Kidney epithelial cell (primary cell): ENCODE measurements at regions not wholly inside any gene's neighbourhood (a gene's known extent, or its start where the extent isn't known, plus 50 kb on each side); places are given as distances from the start of the nearest gene placed in this dataset.

ENCODE experiments used
- DNase-seq: peaks from one replicate; pipeline ENCODE4 v3.0.0-alpha.2; 2010; ENCODE audit warnings: low read depth
- H3K27me3 ChIP-seq: 2 replicates; pipeline ENCODE4 v1.6.0; 2011; ENCODE audit warnings: low read length; ENCODE audit not compliant: control insufficient read depth, insufficient read depth
- H3K36me3 ChIP-seq: 2 replicates; pipeline ENCODE4 v1.5.1; 2011; ENCODE audit warnings: low read length; ENCODE audit not compliant: control insufficient read depth, insufficient read depth
- H3K4me3 ChIP-seq: 2 replicates; pipeline ENCODE4 v1.5.1; 2011; ENCODE audit warnings: low read depth, mild to moderate bottlenecking, control low read depth, low read length
- TF ChIP-seq, protein P1 (sequence below): IDR thresholded peaks from 2 replicates; pipeline ENCODE4 v1.5.1; 2011; ENCODE audit warnings: mild to moderate bottlenecking, moderate library complexity, low read length, control low read depth, inconsistent platforms; ENCODE audit not compliant: insufficient read depth, poor library complexity, severe bottlenecking

DNA sequence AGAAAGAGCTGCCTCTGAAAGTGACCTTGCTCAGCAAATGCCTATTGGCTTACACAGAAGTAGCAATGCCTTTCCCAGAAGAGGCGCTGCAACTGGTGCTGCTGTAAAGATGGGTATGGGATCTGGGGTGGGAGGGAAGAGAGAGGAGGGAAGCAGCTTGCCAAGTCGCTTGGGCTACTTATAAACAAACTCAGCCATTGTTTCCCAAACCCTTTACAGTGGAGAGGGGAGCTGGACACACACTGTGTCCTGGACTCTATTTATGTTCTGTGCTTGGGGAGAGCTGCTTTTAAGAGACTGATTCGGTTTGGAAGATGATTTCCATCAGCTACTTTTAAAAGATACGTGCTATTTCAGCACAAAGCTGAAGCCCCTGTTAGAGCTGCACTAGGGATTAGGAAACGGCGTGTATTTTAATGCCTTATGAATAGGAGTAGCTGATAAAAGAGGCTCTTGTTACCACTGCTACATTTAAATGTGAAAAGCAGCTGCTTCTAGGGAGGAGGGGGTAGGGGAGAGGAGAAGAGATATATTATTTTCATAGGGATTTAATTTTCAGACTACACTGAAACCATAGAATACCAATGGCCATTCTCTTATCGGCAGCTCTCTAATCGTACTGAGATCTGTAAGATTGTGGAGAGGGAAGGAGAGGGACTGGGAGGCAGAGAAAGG, 440.6 kb downstream of the MCTP2 start:
- Histone ChIP-seq H3K4me3 (no peak overlapping the region), H3K27me3 (no peaks in the 10 kb centered on the region), H3K36me3 (no peaks in the 10 kb centered on the region)
- DNase-seq = no peak
- TF ChIP-seq, protein P1, sequence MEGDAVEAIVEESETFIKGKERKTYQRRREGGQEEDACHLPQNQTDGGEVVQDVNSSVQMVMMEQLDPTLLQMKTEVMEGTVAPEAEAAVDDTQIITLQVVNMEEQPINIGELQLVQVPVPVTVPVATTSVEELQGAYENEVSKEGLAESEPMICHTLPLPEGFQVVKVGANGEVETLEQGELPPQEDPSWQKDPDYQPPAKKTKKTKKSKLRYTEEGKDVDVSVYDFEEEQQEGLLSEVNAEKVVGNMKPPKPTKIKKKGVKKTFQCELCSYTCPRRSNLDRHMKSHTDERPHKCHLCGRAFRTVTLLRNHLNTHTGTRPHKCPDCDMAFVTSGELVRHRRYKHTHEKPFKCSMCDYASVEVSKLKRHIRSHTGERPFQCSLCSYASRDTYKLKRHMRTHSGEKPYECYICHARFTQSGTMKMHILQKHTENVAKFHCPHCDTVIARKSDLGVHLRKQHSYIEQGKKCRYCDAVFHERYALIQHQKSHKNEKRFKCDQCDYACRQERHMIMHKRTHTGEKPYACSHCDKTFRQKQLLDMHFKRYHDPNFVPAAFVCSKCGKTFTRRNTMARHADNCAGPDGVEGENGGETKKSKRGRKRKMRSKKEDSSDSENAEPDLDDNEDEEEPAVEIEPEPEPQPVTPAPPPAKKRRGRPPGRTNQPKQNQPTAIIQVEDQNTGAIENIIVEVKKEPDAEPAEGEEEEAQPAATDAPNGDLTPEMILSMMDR = no peak

DNA sequence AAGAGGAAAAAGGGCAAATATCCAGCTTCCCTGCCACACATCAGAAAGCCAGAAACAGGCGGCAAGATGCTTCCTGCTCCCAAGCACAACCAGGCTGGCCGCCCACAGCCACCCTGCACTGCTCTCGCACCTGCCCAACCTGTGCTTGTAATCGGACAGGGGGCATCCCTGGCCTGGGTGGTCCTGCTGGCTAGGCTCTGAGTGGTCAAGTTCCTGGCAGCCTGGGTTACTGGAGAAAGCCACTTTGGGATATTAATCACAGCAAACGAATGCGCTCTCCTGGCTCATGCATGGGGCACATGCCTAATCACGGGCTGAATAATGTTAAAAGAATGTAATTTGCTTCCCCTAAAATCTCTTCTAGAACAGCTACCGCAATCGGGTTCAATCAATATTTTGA, 442.4 kb downstream of the MCTP2 start:
- TF ChIP-seq, protein P1 = no peak
- no peaks in the 10 kb centered on the region for H3K27me3 ChIP-seq
- peak overlapping the region; percentile 2 for H3K4me3 ChIP-seq
- no peaks in the 10 kb centered on the region for H3K36me3 ChIP-seq
- no peak for DNase-seq

DNA sequence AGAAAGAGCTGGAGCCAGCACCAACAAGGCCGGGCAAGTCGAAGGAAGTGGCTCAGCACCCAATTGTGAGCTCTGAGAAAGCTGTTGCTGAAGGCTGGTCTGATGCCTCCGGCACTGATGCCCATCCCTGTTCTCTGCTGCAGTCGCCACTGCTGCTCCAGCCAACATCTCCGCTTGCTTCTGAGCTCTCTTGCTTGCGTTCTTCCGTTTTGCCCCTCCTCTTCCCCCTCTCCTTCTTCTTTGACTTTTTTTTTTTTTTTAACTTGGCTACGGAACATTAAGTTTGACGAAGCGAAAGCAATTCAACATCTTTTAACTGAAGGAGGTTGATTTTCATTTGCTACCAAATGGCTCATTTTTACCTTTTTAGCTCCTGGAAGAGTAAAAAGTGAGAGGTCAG, 442.9 kb downstream of the MCTP2 start:
- Histone ChIP-seq H3K36me3 (no peaks in the 10 kb centered on the region), H3K4me3 (peak overlapping the region; percentile 2), H3K27me3 (no peaks in the 10 kb centered on the region)
- TF ChIP-seq, protein P1 = no peak
- peak; percentile 18 for DNase-seq

DNA sequence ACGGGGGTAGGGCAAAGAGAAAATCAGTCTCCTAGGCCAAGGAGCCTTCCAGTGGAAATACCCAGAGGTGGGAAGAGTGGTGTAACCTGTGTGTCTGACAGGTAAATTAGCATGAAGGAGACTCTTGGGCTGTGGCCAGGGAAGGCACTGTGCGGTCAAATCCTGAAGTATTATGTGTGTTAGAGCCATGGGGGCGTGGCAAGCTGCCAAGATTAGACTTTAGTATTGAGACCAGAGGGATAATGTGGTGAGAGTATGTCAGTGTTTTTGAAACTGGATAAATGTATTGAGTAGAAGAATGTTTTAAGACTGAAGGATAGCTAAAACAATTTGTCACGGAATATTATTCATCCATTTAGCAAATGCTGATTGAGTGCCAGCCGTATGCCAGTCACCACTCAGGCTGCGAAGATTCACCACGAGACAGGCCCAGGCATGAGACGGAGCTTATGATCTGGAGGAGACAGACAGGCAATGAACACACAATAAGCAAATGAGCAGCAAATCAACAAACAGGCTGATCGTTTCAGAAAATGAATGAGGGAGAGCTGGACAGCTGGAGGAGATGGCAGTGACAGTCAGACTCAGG, 445.9 kb downstream of the MCTP2 start:
- TF ChIP-seq, protein P1 = no peak
- no peak for DNase-seq
- Histone ChIP-seq H3K36me3 (no peaks in the 10 kb centered on the region), H3K4me3 (no peak overlapping the region), H3K27me3 (no peaks in the 10 kb centered on the region)

DNA sequence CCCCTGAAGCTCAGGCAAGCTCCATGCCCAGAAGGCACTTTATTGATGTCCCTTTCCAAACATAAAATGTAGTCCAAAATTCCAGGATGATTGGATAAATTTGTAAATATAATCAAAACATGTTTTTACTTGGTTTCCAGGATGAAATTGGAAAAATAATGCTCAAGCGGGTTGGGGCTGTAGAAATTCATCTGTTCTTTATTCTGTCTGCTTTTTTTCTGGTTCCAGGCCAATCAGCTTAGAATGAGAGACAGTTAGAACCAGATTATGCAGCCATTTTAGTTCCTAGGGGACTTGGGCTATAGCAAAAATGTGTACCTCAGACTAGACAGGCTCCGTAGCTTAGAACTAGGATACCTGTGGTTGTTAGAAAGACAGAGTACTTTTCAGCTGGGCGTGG, 450.8 kb downstream of the MCTP2 start:
- Histone ChIP-seq H3K4me3 (no peak overlapping the region), H3K27me3 (no peaks in the 10 kb centered on the region), H3K36me3 (no peaks in the 10 kb centered on the region)
- TF ChIP-seq, protein P1 = no peak
- DNase-seq = no peak

DNA sequence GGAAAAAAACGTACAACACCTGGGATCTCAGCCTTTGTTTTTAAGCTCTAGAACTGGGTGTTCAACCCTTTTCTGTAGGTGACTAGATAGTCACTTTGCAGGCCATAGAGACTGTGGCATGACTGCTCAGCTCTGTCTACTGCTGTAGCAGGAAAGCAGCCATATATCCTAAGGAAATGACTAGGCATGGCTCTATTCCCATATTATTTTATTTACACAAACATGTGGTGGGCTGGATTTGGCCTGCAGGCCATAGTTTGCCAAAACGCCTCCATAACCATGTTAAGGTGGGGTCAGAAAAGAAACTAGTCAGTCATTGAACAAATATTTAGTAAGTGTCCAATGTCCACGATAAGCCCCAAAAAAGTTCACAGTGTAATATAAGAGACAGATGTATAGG, 452.5 kb downstream of the MCTP2 start:
- no peak for DNase-seq
- H3K4me3 ChIP-seq = no peak overlapping the region
- no peaks in the 10 kb centered on the region for H3K27me3 ChIP-seq
- TF ChIP-seq, protein P1 = no peak
- no peaks in the 10 kb centered on the region for H3K36me3 ChIP-seq
